DOHH2 (cell line): ENCODE measurements at regions not wholly inside any gene's neighbourhood (a gene's known extent, or its start where the extent isn't known, plus 50 kb on each side); places are given as distances from the start of the nearest gene placed in this dataset.
"Not testable (repeated sequence)": the region's sequence is repeated elsewhere in the genome, so short reads cannot be mapped to it uniquely, and the experiment has no call there.

Experiments used
- CTCF ChIP-seq: fragments of 200-600 bp; sonication (generic); IDR thresholded peaks from one replicate; pipeline ENCODE4 v1.5.1; 2014; ENCODE audit warnings: antibody characterized with exemption, mild to moderate bottlenecking, low read depth, low read length; ENCODE audit not compliant: poor library complexity, severe bottlenecking
- EZH2phosphoT487 ChIP-seq: fragments of 200-600 bp; sonication (generic); IDR thresholded peaks from 2 replicates; pipeline ENCODE4 v1.6.1; 2017; ENCODE audit warnings: borderline replicate concordance, mild to moderate bottlenecking, antibody characterized with exemption, low read length, moderate library complexity, mixed read lengths

GRCh38 chr1:146486300-146487014 lies 257.6 kb upstream of the NOTCH2NLA start:
- not testable (repeated sequence) for TF ChIP-seq CTCF, EZH2phosphoT487
